H1 (cell line): ENCODE measurements at regions not wholly inside any gene's neighbourhood (a gene's known extent, or its start where the extent isn't known, plus 50 kb on each side); places are given as distances from the start of the nearest gene placed in this dataset.

Experiments used
- CTCF ChIA-PET: fragments of 300-600 bp; sonication (Branson Sonifier 250); formaldehyde crosslinking; loops from one replicate; lab custom pipeline; 2021; ENCODE audit not compliant: partially characterized antibody; lab: Charles Lee
- POLR2A ChIA-PET: fragments of 300-600 bp; sonication (Branson Sonifier 250); formaldehyde crosslinking; loops from one replicate; lab custom pipeline; 2021; ENCODE audit warnings: inconsistent platforms; ENCODE audit not compliant: partially characterized antibody; lab: Charles Lee
- DNase-seq, 2 experiments: peaks; one replicate each; pipeline versions ENCODE4 v3.0.0 to v3.0.0-alpha.2; 2010 to 2022; ENCODE audit warnings: low spot score in 2 of 2, low read depth in 1 of 2, mixed read lengths in 1 of 2
- FAIRE-seq: peaks from 2 replicates; lab custom pipeline; 2011; peaks lifted over from hg19 to GRCh38; lab: Jason Lieb, UNC
- H2AFZ ChIP-seq: 2 replicates; pipeline ENCODE4 v1.8.1; 2012; ENCODE audit warnings: low read length, inconsistent platforms
- H2AK5ac ChIP-seq: 2 replicates; pipeline ENCODE4 v1.6.1; 2013; ENCODE audit warnings: low read depth, low read length
- H2BK120ac ChIP-seq: replicated peaks from 2 replicates; pipeline ENCODE3; 2013; ENCODE audit warnings: low read depth, low read length, inconsistent platforms
- H2BK12ac ChIP-seq: 2 replicates; pipeline ENCODE4 v1.6.1; 2013; ENCODE audit warnings: low read depth, low read length
- H2BK15ac ChIP-seq: 2 replicates; pipeline ENCODE4 v1.6.1; 2013; ENCODE audit warnings: low read length
- H2BK20ac ChIP-seq: 2 replicates; pipeline ENCODE4 v1.6.1; 2013; ENCODE audit warnings: low read length
- H2BK5ac ChIP-seq: 2 replicates; pipeline ENCODE4 v1.6.1; 2013; ENCODE audit warnings: low read depth, low read length
- H3K14ac ChIP-seq: 2 replicates; pipeline ENCODE4 v1.6.1; 2013; ENCODE audit warnings: inconsistent platforms; ENCODE audit not compliant: insufficient read length
- H3K18ac ChIP-seq: 2 replicates; pipeline ENCODE4 v1.6.1; 2013; ENCODE audit warnings: low read length; ENCODE audit errors: extremely low read depth
- H3K23ac ChIP-seq: 2 replicates; pipeline ENCODE4 v1.6.1; 2013; ENCODE audit warnings: inconsistent platforms; ENCODE audit not compliant: insufficient read length
- H3K23me2 ChIP-seq: 2 replicates; pipeline ENCODE4 v1.6.1; 2013; ENCODE audit warnings: low read depth, low read length
- H3K27ac ChIP-seq: 2 replicates; pipeline ENCODE4 v1.6.1; 2011; ENCODE audit warnings: low read depth, low read length, inconsistent platforms
- H3K27me3 ChIP-seq, 4 experiments: replicated peaks in 1 of 4; 1 replicate in 1 of 4; 2 replicates in 3 of 4; pipeline versions ENCODE4 v1.6.1 to v1.8.1; 2011 to 2013; ENCODE audit warnings: low read length in 3 of 4, mild to moderate bottlenecking in 3 of 4, inconsistent platforms in 2 of 4, mixed read lengths in 2 of 4, moderate library complexity in 1 of 4; ENCODE audit not compliant: control insufficient read depth in 3 of 4, insufficient read depth in 3 of 4; ENCODE audit errors: extremely low read depth in 1 of 4
- H3K36me3 ChIP-seq, 4 experiments: 2 replicates each; pipeline versions ENCODE4 v1.6.1 to v1.8.1; 2011 to 2013; ENCODE audit warnings: mild to moderate bottlenecking in 4 of 4, low read length in 3 of 4, moderate library complexity in 2 of 4, control low read depth in 1 of 4, inconsistent platforms in 1 of 4; ENCODE audit not compliant: insufficient read depth in 4 of 4, control insufficient read depth in 2 of 4
- H3K4ac ChIP-seq: replicated peaks from 2 replicates; pipeline ENCODE3; 2013; ENCODE audit warnings: low read length, low read depth, mixed read lengths, inconsistent platforms; ENCODE audit not compliant: insufficient read length
- H3K4me1 ChIP-seq, 4 experiments: replicated peaks in 1 of 4; 1 replicate in 1 of 4; 2 replicates in 3 of 4; pipeline versions ENCODE4 v1.6.1 to v1.8.1; 2011 to 2013; ENCODE audit warnings: low read length in 3 of 4, inconsistent platforms in 2 of 4, mixed read lengths in 1 of 4; ENCODE audit not compliant: insufficient read depth in 4 of 4, control insufficient read depth in 3 of 4
- H3K4me2 ChIP-seq, 2 experiments: 2 replicates each; pipeline versions ENCODE4 v1.6.1 to v1.8.1; 2011 to 2013; ENCODE audit warnings: low read depth in 2 of 2, low read length in 2 of 2, control low read depth in 1 of 2, inconsistent platforms in 1 of 2, mild to moderate bottlenecking in 1 of 2; ENCODE audit not compliant: insufficient read depth in 1 of 2
- H3K4me3 ChIP-seq, 4 experiments: fragments of 200-600, 300-600 bp in 1 of 4; sonication (generic), shearing (Covaris generic), sonication (Bioruptor Twin) in 1 of 4; 2 replicates each; pipeline versions ENCODE4 v1.5.1 to v1.8.1; 2011 to 2016; ENCODE audit warnings: low read length in 4 of 4, low read depth in 3 of 4, control low read depth in 2 of 4, inconsistent platforms in 2 of 4, mild to moderate bottlenecking in 2 of 4, mixed read lengths in 1 of 4, moderate library complexity in 1 of 4; ENCODE audit not compliant: insufficient read depth in 2 of 4; ENCODE audit errors: extremely low read depth in 1 of 4
- H3K56ac ChIP-seq: replicated peaks from 2 replicates; pipeline ENCODE3; 2013; ENCODE audit warnings: low read depth, mild to moderate bottlenecking, mixed read lengths, low read length, inconsistent platforms; ENCODE audit not compliant: insufficient read length
- H3K79me1 ChIP-seq: 2 replicates; pipeline ENCODE4 v1.6.1; 2013; ENCODE audit warnings: low read depth, low read length, control low read depth
- H3K79me2 ChIP-seq, 2 experiments: 2 replicates each; pipeline versions ENCODE4 v1.6.1 to v1.8.1; 2012 to 2013; ENCODE audit warnings: low read length in 2 of 2, mild to moderate bottlenecking in 2 of 2, inconsistent platforms in 1 of 2; ENCODE audit not compliant: insufficient read depth in 2 of 2, control insufficient read depth in 1 of 2
- H3K9ac ChIP-seq, 4 experiments: replicated peaks in 1 of 4; 1 replicate in 1 of 4; 2 replicates in 3 of 4; pipeline versions ENCODE4 v1.6.1 to v1.8.1; 2011 to 2013; ENCODE audit warnings: low read depth in 3 of 4, low read length in 3 of 4, control low read depth in 2 of 4, mild to moderate bottlenecking in 2 of 4, moderate library complexity in 2 of 4, inconsistent platforms in 1 of 4; ENCODE audit errors: extremely low read depth in 1 of 4
- H3K9me3 ChIP-seq, 2 experiments: 2 replicates each; pipeline versions ENCODE4 v1.6.1 to v1.8.1; 2012 to 2013; ENCODE audit warnings: mild to moderate bottlenecking in 2 of 2, moderate library complexity in 2 of 2, control low read depth in 1 of 2, inconsistent platforms in 1 of 2, low read depth in 1 of 2, low read length in 1 of 2, mixed read lengths in 1 of 2; ENCODE audit not compliant: insufficient read depth in 2 of 2
- H4K20me1 ChIP-seq, 2 experiments: replicated peaks in 1 of 2; 2 replicates each; pipeline versions ENCODE3 to v1.8.1; 2011 to 2013; ENCODE audit warnings: inconsistent platforms in 2 of 2, low read length in 2 of 2, mild to moderate bottlenecking in 1 of 2; ENCODE audit not compliant: insufficient read depth in 2 of 2, control insufficient read depth in 1 of 2
- H4K5ac ChIP-seq: 2 replicates; pipeline ENCODE4 v1.6.1; 2013; ENCODE audit warnings: low read length, low read depth, mixed read lengths, inconsistent platforms; ENCODE audit not compliant: insufficient read length
- H4K8ac ChIP-seq: 2 replicates; pipeline ENCODE4 v1.8.0; 2013; ENCODE audit warnings: mild to moderate bottlenecking, moderate library complexity, low read length, inconsistent platforms; ENCODE audit not compliant: insufficient read depth; ENCODE audit errors: extremely low read depth
- H4K91ac ChIP-seq: replicated peaks from 2 replicates; pipeline ENCODE3; 2013; ENCODE audit warnings: low read length, mixed read lengths, inconsistent platforms; ENCODE audit not compliant: insufficient read length
- ATF3 ChIP-seq: IDR thresholded peaks from 2 replicates; pipeline ENCODE4 v1.6.1; 2011; ENCODE audit warnings: low read depth, mild to moderate bottlenecking, low read length; ENCODE audit not compliant: insufficient read depth
- CBX8 ChIP-seq: fragments of 300-800, 300-1000 bp; sonication (generic); IDR thresholded peaks from 2 replicates; pipeline ENCODE4 v1.7.1; 2016; ENCODE audit warnings: low read depth, low read length, borderline replicate concordance
- CHD2 ChIP-seq: IDR thresholded peaks from 2 replicates; pipeline ENCODE4 v1.6.1; 2012; ENCODE audit warnings: low read length, improper control_type of control experiment
- EZH2 ChIP-seq: fragments of 200-600 bp; sonication (generic); IDR thresholded peaks from 2 replicates; pipeline ENCODE4 v1.7.1; 2012; ENCODE audit warnings: low read depth, mild to moderate bottlenecking, moderate library complexity, low read length, inconsistent platforms; ENCODE audit not compliant: severe bottlenecking
- SRF ChIP-seq: IDR thresholded peaks from 2 replicates; pipeline ENCODE4 v1.6.1; 2011; ENCODE audit warnings: mild to moderate bottlenecking, low read depth, low read length, moderate library complexity
- TAF7 ChIP-seq: optimal IDR thresholded peaks from 2 replicates; pipeline ENCODE3; 2011; ENCODE audit warnings: low read depth, mild to moderate bottlenecking, inconsistent platforms, low read length, moderate library complexity, borderline replicate concordance
- TBP ChIP-seq: IDR thresholded peaks from 2 replicates; pipeline ENCODE4 v1.6.1; 2011; ENCODE audit warnings: low read depth, low read length, improper control_type of control experiment
- TCF12 ChIP-seq: IDR thresholded peaks from 2 replicates; pipeline ENCODE4 v1.6.1; 2011; ENCODE audit warnings: low read depth, mild to moderate bottlenecking, low read length
- USF2 ChIP-seq: IDR thresholded peaks from 2 replicates; pipeline ENCODE4 v1.6.1; 2011; ENCODE audit warnings: low read length, improper control_type of control experiment
- YY1 ChIP-seq: IDR thresholded peaks from 2 replicates; pipeline ENCODE4 v1.6.1; 2011; ENCODE audit warnings: low read depth, mild to moderate bottlenecking, low read length
- ZNF274 ChIP-seq: IDR thresholded peaks from 2 replicates; pipeline ENCODE4 v1.7.0; 2012; ENCODE audit warnings: low read length, borderline replicate concordance; ENCODE audit errors: extremely low read depth
- WGBS, 2 experiments: shearing (Covaris generic) in 1 of 2; methylation state at CpG; one replicate each; pipeline versions ENCODE4 v1.1.6 to v1.1.7; 2013 to 2015; ENCODE audit warnings: low lambda C conversion rate in 2 of 2, mixed read lengths in 2 of 2, inconsistent platforms in 1 of 2, low coverage in 1 of 2, missing lambda C conversion rate in 1 of 2; ENCODE audit not compliant: insufficient replicate concordance in 2 of 2, insufficient coverage in 1 of 2, insufficient read length in 1 of 2; ENCODE audit errors: extremely low coverage in 1 of 2, missing lambda C conversion rate in 1 of 2; 5-methylcytosine and 5-hydroxymethylcytosine counted together
- TF ChIP-seq, protein P1 (sequence below): IDR thresholded peaks from 2 replicates; pipeline ENCODE4 v1.6.1; 2012; ENCODE audit warnings: low read length, inconsistent platforms

DNA sequence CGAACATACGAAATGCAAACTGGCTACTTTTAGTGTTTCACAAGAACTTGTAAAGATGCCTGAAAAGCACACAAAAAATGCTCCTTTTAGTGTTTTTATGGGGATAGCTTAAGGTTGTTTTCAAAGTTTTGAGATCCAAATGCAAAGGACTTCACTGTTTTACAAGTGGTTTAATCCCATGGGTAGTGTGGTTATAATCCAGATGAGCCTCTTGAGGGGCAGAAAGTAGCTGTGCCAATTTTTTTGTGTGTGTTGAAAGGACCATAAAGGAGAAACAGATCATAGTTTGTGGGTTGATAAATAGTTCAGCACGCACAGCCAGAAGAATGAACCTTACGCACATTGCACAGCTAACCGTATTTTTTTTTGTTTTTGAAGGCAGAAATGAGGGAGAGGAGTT, 126.9 kb upstream of the GIMD1 start:
- Histone ChIP-seq H3K18ac (no peak overlapping the region), H3K23ac (no peak overlapping the region), H2AFZ (no peak overlapping the region), H2BK5ac (no peak overlapping the region), H3K9ac (no peak overlapping the region), H3K79me1 (no peaks in the 10 kb centered on the region), H3K27ac (no peak overlapping the region), H2BK15ac (no peak overlapping the region), H4K91ac (no peak overlapping the region), H3K23me2 (no peaks in the 10 kb centered on the region), H3K4me2 (no peak overlapping the region), H2BK120ac (no peak overlapping the region), H4K20me1 (no peaks in the 10 kb centered on the region), H3K36me3 (no peaks in the 10 kb centered on the region), H2BK20ac (no peak overlapping the region), H3K79me2 (no peaks in the 10 kb centered on the region), H2BK12ac (no peak overlapping the region), H3K4me1 (no peaks in the 10 kb centered on the region), H3K14ac (no peak overlapping the region), H3K56ac (no peak overlapping the region), H2AK5ac (no peak overlapping the region), H3K9me3 (no peaks in the 10 kb centered on the region), H3K4me3 (no peak overlapping the region), H3K27me3 (no peaks in the 10 kb centered on the region), H4K8ac (no peak overlapping the region), H3K4ac (no peak overlapping the region), H4K5ac (no peak overlapping the region)
- POLR2A ChIA-PET = no interaction called here
- CTCF ChIA-PET = interaction anchor here (0.9 to 1.1 kb wide), 3 partner anchors 95 to 167 kb away, joined by 3 to 4 read pairs (median 3); no protein-coding TSS in a partner anchor
- WGBS, 2 experiments = 96% methylated on average over 5 of the region's 5 CpGs; no CpG with 5 or more reads in 1 of the 2 experiments
- FAIRE-seq (no peak), DNase-seq (no peak)
- TF ChIP-seq TAF7 = no peak
- TF ChIP-seq CBX8 = no peak
- no peak for TF ChIP-seq YY1
- TF ChIP-seq ZNF274 = no peak
- no peak for TF ChIP-seq ATF3
- TF ChIP-seq USF2 = no peak
- no peak for TF ChIP-seq SRF
- TF ChIP-seq TCF12 = no peak
- TF ChIP-seq, protein P1, sequence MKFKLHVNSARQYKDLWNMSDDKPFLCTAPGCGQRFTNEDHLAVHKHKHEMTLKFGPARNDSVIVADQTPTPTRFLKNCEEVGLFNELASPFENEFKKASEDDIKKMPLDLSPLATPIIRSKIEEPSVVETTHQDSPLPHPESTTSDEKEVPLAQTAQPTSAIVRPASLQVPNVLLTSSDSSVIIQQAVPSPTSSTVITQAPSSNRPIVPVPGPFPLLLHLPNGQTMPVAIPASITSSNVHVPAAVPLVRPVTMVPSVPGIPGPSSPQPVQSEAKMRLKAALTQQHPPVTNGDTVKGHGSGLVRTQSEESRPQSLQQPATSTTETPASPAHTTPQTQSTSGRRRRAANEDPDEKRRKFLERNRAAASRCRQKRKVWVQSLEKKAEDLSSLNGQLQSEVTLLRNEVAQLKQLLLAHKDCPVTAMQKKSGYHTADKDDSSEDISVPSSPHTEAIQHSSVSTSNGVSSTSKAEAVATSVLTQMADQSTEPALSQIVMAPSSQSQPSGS = no peak
- no peak for TF ChIP-seq CHD2
- TF ChIP-seq TBP = no peak
- no peak for TF ChIP-seq EZH2
